ENCODE measurements at regions not wholly inside any gene's neighbourhood (a gene's known extent, or its start where the extent isn't known, plus 50 kb on each side); places are given as distances from the start of the nearest gene placed in this dataset.
"Not testable (repeated sequence)": the region's sequence is repeated elsewhere in the genome, so short reads cannot be mapped to it uniquely, and the experiment has no call there.

DNA sequence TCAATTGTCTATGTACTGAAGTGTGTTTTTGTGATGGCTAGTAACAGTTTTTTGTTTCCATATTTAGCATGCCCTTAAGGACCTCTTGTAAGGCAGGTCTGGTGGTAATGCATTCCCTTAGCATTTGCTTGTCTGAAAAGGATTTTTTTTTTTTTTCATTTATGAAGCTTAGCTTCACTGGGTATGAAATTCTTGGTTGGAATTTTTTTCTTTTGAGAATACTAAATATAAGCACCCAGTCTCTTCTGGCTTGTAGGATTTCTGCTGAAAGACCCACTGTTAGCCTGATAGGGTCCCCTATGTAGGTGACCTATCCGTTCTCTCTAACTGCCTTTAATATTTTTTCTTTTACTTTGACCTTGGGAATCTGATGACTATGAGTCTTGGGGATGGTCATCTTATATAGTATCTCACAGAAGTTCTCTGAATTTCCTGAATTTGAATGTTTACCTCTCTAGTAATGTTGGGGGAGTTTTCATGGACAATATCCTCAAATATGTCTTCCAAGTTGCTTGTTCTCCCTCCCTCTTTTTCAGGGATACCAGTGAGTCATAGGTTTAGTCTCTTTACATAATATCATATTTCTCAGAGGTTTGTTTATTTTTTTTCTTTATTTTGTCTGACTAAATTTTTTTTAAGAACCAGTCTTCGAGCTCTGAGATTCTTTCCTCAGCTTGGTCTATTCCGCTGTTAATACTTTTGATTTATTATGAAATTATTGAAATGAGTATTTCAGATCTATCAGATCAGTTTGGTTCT, 157.1 kb upstream of the PGRMC2 start:
- Mint-ChIP-seq H3K4me3 (no peak overlapping the region), H3K27me3 (ENCODE audit: low read depth, poor library complexity) (peaks cover 4% of the 10 kb centered on the region), H3K27ac (no peak overlapping the region), H3K36me3 (ENCODE audit: low read depth) (peaks cover 42% of the 10 kb centered on the region), H3K9me3 (peaks cover 57% of the 10 kb centered on the region), H3K4me1 (no peaks in the 10 kb centered on the region)
- TF ChIP-seq, protein P1, sequence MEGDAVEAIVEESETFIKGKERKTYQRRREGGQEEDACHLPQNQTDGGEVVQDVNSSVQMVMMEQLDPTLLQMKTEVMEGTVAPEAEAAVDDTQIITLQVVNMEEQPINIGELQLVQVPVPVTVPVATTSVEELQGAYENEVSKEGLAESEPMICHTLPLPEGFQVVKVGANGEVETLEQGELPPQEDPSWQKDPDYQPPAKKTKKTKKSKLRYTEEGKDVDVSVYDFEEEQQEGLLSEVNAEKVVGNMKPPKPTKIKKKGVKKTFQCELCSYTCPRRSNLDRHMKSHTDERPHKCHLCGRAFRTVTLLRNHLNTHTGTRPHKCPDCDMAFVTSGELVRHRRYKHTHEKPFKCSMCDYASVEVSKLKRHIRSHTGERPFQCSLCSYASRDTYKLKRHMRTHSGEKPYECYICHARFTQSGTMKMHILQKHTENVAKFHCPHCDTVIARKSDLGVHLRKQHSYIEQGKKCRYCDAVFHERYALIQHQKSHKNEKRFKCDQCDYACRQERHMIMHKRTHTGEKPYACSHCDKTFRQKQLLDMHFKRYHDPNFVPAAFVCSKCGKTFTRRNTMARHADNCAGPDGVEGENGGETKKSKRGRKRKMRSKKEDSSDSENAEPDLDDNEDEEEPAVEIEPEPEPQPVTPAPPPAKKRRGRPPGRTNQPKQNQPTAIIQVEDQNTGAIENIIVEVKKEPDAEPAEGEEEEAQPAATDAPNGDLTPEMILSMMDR (IDR thresholded peaks at IDR 0.05), result no peak
- no peak for DNase-seq

DNA sequence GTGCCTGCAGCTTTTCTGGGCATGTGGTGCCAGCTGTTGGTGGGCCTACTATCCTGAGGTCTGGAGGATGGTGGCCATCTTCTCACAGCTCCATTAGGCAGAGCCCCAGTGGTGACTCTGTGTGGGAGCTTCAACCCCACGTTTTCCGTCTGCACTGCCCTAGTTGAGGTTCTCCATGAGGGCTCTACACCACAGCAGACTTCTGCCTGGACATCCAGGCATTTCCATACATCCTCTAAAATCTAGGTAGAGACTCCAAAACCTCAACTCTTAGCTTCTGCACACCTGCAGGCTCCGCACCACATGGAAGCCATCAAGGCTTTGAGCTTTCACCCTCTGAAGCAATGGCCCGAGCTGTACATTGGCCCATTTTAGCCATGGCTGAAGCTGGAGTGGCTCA, 153.3 kb upstream of the PGRMC2 start:
- Mint-ChIP-seq H3K27me3 (ENCODE audit: low read depth, poor library complexity) (no peaks in the 10 kb centered on the region), H3K4me1 (no peaks in the 10 kb centered on the region), H3K4me3 (no peak overlapping the region), H3K9me3 (peaks cover 89% of the 10 kb centered on the region), H3K27ac (no peak overlapping the region), H3K36me3 (ENCODE audit: low read depth) (peaks cover 71% of the 10 kb centered on the region)
- TF ChIP-seq, protein P1 (IDR thresholded peaks at IDR 0.05), result no peak
- no peak for DNase-seq

DNA sequence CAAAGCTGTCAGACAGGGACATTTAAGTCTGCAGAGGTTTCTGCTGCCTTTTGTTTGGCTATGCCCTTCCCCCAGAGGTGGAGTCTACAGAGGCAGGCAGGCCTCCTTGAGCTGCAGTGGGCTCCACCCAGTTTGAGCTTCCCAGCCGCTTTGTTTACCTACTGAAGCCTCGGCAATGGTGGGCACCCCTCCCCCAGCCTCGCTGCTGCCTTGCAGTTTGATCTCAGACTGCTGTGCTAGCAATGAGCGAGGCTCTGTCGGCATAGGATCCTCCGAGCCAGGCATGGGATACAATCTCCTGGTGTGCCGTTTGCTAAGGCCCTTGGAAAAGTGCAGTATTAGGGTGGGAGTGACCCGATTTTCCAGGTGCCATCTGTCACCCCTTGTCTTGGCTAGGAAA, 149.4 kb upstream of the PGRMC2 start:
- Mint-ChIP-seq H3K9me3 (peaks cover 69% of the 10 kb centered on the region), H3K36me3 (ENCODE audit: low read depth) (peaks cover 44% of the 10 kb centered on the region)
- not testable (repeated sequence) for DNase-seq; H3K27ac Mint-ChIP-seq; H3K27me3 Mint-ChIP-seq (ENCODE audit: low read depth, poor library complexity); H3K4me1 Mint-ChIP-seq; H3K4me3 Mint-ChIP-seq

DNA sequence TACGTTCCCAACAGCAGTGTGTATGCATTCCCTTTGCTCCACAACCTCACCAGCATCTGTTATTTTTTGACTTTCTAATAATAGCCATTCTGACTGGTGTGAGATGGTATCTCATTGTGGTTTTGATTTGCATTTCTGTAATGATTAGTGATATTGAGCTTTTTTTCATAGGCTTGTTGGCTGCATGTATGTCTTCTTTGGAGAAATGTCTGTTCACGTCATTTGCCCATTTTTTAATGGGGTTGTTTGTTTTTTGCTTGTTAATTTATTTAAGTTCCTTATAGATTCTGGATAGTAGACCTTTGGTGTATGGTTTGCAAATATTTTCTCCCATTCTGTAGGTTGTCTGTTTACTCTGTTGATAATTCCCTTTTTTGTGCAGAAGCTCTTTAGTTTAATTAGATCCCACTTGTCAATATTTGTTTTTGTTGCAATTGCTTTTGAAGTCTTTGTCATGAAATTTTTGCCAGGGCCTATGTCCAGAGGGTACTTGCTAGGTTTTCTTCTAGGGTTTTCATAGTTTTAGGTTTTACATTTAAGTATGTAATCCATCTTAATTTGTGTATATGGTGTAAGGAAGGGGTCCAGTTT, 141.5 kb upstream of the PGRMC2 start:
- peaks cover 30% of the 10 kb centered on the region for H3K9me3 Mint-ChIP-seq
- H3K36me3 Mint-ChIP-seq (ENCODE audit: low read depth); H3K27ac Mint-ChIP-seq; DNase-seq; H3K4me3 Mint-ChIP-seq; H3K27me3 Mint-ChIP-seq (ENCODE audit: low read depth, poor library complexity); H3K4me1 Mint-ChIP-seq: not testable (repeated sequence)

DNA sequence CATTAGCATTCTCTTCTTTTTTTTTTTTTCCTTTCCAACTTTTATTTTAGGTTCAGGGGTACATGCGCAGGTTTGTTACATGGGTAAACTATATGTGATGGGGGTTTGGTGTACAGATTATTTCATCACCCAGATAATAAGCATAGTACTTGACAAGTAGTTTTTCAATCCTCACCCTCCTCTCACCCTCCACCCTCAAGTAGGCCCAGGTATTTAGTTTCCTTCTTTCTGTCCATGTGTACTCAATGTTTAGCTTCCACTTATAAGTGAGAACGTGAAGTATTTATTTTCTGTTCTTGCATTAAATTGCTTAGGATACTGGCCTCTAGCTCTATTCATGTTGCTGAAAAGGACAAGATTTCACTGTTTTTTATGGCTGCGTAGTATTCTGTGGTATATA, 140.8 kb upstream of the PGRMC2 start:
- H3K36me3 Mint-ChIP-seq (ENCODE audit: low read depth), result no peaks in the 10 kb centered on the region
- H3K9me3 Mint-ChIP-seq, result peaks cover 26% of the 10 kb centered on the region
- no peaks in the 10 kb centered on the region for H3K4me1 Mint-ChIP-seq
- H3K27ac Mint-ChIP-seq, result no peak overlapping the region
- TF ChIP-seq, protein P1 (IDR thresholded peaks at IDR 0.05), result no peak
- no peaks in the 10 kb centered on the region for H3K27me3 Mint-ChIP-seq (ENCODE audit: low read depth, poor library complexity)
- no peak overlapping the region for H3K4me3 Mint-ChIP-seq
- DNase-seq, result no peak

DNA sequence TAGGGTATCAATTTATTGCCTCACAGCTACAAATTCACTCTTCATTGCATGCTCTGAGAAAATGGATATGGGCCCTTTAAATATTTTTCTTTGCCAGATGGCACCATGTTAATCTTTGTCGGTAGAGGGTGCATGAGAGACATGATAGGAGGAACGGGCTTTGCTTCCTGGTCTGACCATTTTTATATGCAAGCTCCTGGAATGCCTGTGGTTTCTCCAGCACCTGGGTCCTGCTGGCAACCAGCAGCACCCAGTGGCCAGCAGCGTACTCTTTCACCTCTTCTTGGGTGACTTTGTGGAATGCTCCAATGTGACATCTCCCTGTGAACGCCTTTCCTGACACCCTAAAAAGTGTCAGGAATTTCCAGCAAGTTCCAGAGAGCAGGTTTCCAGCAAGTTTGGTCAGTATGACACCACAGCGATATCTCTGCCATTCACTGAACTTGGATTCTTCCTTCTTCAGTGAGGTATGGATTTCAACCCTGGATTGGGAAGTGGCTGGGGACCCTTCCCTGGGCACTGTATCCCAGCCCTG, 140.3 kb upstream of the PGRMC2 start:
- H3K36me3 Mint-ChIP-seq (ENCODE audit: low read depth), result no peaks in the 10 kb centered on the region
- H3K27ac Mint-ChIP-seq, result no peak overlapping the region
- no peaks in the 10 kb centered on the region for H3K4me1 Mint-ChIP-seq
- no peak for DNase-seq
- TF ChIP-seq, protein P1 (IDR thresholded peaks at IDR 0.05), result no peak
- H3K4me3 Mint-ChIP-seq, result no peak overlapping the region
- H3K9me3 Mint-ChIP-seq, result peaks cover 26% of the 10 kb centered on the region
- H3K27me3 Mint-ChIP-seq (ENCODE audit: low read depth, poor library complexity), result no peaks in the 10 kb centered on the region

Measured in nephron progenitor cell (in vitro differentiated cells).